ENCODE measurements at regions not wholly inside any gene's neighbourhood (a gene's known extent, or its start where the extent isn't known, plus 50 kb on each side); places are given as distances from the start of the nearest gene placed in this dataset.

GRCh38 chr18:40676668-40677067 is 1278.4 kb upstream of the PIK3C3 start:
- peak; percentile 37 for DNase-seq (ENCODE audit: low spot score)

GRCh38 chr18:40673150-40673549 is 1281.9 kb upstream of the PIK3C3 start:
- no peak for DNase-seq (ENCODE audit: low spot score)

GRCh38 chr18:40672590-40672989 is 1282.4 kb upstream of the PIK3C3 start:
- no peak for DNase-seq (ENCODE audit: low spot score)

- DNase-seq (ENCODE audit: low spot score), result no peak
Measured at GRCh38 chr18:40670668-40671375, 1284.2 kb upstream of the PIK3C3 start.

GRCh38 chr18:40662898-40663437 is 1292.1 kb upstream of the PIK3C3 start:
- DNase-seq (ENCODE audit: low spot score), result no peak

- DNase-seq (ENCODE audit: low spot score), result no peak
Measured at GRCh38 chr18:40653682-40654081, 1301.4 kb upstream of the PIK3C3 start.

GRCh38 chr18:40652321-40652720 is 1302.7 kb upstream of the PIK3C3 start:
- no peak for DNase-seq (ENCODE audit: low spot score)

GRCh38 chr18:40651163-40651562 is 1303.9 kb upstream of the PIK3C3 start:
- no peak for DNase-seq (ENCODE audit: low spot score)

GRCh38 chr18:40642692-40643229 is 1312.3 kb upstream of the PIK3C3 start:
- DNase-seq (ENCODE audit: low spot score), result no peak

GRCh38 chr18:40631319-40631718 is 1323.7 kb upstream of the PIK3C3 start:
- DNase-seq (ENCODE audit: low spot score), result no peak

- no peak for DNase-seq (ENCODE audit: low spot score)
Measured at GRCh38 chr18:40630496-40630895, 1324.5 kb upstream of the PIK3C3 start.

GRCh38 chr18:40624959-40625358 is 1330.1 kb upstream of the PIK3C3 start:
- DNase-seq (ENCODE audit: low spot score), result no peak

- no peak for DNase-seq (ENCODE audit: low spot score)
Measured at GRCh38 chr18:40613721-40614120, 1341.3 kb upstream of the PIK3C3 start.

GRCh38 chr18:40612356-40612755 is 1342.7 kb upstream of the PIK3C3 start:
- no peak for DNase-seq (ENCODE audit: low spot score)

- no peak for DNase-seq (ENCODE audit: low spot score)
Measured at GRCh38 chr18:40608226-40608625, 1346.8 kb upstream of the PIK3C3 start.

- DNase-seq (ENCODE audit: low spot score), result no peak
Measured at GRCh38 chr18:40607542-40608148, 1347.4 kb upstream of the PIK3C3 start.

- DNase-seq (ENCODE audit: low spot score), result no peak
Measured at GRCh38 chr18:40606996-40607395, 1348.0 kb upstream of the PIK3C3 start.

GRCh38 chr18:40583671-40584070 is 1371.4 kb upstream of the PIK3C3 start:
- DNase-seq (ENCODE audit: low spot score), result no peak

- no peak for DNase-seq (ENCODE audit: low spot score)
Measured at GRCh38 chr18:40582105-40582504, 1372.9 kb upstream of the PIK3C3 start.

GRCh38 chr18:40577981-40578365 is 1377.1 kb upstream of the PIK3C3 start:
- no peak for DNase-seq (ENCODE audit: low spot score)

- peak; percentile 46 for DNase-seq (ENCODE audit: low spot score)
Measured at GRCh38 chr18:40577239-40577980, 1377.6 kb upstream of the PIK3C3 start.

GRCh38 chr18:40576507-40577115 is 1378.4 kb upstream of the PIK3C3 start:
- DNase-seq (ENCODE audit: low spot score), result no peak
